NCI-H460 (cell line): ENCODE measurements at regions not wholly inside any gene's neighbourhood (a gene's known extent, or its start where the extent isn't known, plus 50 kb on each side); places are given as distances from the start of the nearest gene placed in this dataset.
A peak's percentile ranks its signal among the peaks of the same experiment; 100 is the strongest.
"Not testable (repeated sequence)": the region's sequence is repeated elsewhere in the genome, so short reads cannot be mapped to it uniquely, and the experiment has no call there.

Experiments
- DNase-seq: peaks from one replicate; pipeline ENCODE4 v3.0.0-alpha.2; 2016; ENCODE audit warnings: low read depth; ENCODE audit errors: extremely low read depth

- DNase-seq: no peak
Measured at GRCh38 chr21:28385845-28386244, 606.8 kb downstream of the LTN1 start.

GRCh38 chr21:28381000-28381745, 611.5 kb downstream of the LTN1 start:
- not testable (repeated sequence) for DNase-seq

DNA sequence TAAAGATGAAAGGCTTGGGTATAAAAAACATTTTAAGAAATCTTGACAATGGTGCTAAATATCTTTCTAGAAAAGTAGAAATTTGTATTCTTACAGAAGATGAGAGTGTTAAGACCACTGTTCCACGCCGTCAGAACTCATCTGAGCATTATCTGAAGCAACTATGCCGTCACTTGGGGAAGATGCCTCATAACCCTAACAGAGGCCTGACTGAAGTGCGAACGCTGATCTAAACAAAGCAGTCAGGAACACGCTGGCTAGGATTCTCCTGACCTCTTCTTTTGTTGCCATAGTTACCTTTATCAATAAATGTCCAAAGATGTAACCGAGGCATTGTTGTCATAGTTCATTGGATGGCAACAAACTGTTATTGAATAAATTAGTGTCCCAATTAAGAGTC, 612.4 kb downstream of the LTN1 start:
- DNase-seq: no peak

DNA sequence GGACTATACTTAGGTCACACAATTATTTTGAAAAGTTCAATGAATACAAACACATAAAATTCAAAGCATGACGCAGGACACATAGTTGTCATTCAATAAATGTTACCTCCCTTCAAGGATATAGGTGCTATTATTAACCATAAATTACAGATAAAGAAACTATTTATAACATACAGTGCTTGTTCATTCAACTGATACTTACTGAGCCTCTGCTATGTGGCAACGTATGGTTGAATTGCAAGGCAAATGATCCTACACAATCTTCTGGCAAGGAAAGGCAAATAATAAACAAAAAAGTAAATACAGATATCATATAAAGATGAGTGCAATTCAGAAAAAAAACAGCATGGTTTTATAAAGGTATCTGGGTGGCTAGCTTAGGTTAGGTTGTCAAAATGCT, 614.7 kb downstream of the LTN1 start:
- DNase-seq: no peak

- DNase-seq: no peak
Measured at GRCh38 chr21:28375708-28376385, 616.8 kb downstream of the LTN1 start.

- no peak for DNase-seq
Measured at GRCh38 chr21:28374881-28375280, 617.8 kb downstream of the LTN1 start.

GRCh38 chr21:28371713-28372112, 621.0 kb downstream of the LTN1 start:
- no peak for DNase-seq

DNA sequence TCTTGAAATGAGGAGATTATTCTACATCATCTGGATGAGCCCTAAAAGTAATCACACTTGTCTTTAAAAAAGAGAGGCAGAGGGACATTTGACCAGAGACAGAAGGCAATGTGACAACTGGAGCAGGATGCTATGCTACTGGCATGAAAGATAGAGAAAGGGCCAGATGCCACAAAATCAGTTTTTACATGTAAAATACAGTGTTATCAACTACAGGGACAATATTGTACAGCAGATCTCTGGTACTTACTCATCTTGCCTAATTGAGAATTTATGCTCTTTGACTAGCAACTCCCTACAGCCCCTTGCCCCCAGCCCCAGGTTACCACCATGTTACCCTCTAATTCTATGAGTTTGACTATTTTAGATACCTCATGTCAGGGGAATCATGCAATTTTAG, 633.4 kb downstream of the LTN1 start:
- DNase-seq: no peak

DNA sequence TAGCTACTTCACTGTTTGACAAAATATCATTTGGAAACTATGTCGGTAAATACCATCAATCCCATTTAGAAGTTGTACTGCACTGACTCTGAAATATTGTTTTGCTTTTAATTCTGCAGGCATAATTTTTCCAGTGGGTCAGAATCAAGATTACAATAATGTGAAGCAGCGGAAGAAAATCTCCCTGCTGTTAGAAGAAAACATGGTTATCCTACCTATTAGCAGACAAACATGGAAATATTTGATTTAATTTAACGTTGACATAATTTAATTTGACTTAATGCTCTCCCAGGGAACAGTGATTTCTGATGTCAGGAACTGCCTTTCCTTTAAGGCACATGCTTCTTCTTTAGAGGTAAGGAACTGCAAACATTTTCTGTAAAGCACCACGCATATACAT, 634.0 kb downstream of the LTN1 start:
- no peak for DNase-seq

DNA sequence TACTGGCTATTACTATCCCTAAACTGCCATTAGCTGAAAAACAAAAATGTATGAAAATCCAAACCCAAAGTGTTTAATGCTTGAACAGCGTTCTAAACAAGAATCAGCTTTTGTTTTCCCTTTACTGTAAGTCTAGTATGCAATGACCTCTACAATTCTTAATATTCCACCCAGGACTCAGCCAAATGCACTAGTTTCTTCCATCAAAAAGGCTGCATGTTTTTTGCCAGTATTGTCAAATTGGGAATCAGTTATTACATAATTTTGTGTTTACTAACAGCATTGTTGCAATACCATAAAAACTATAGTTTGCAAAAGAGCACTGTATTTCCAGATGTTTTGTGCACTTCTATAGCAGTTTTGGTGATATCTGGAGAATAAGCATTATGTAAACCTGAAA, 634.5 kb downstream of the LTN1 start:
- DNase-seq: no peak

DNA sequence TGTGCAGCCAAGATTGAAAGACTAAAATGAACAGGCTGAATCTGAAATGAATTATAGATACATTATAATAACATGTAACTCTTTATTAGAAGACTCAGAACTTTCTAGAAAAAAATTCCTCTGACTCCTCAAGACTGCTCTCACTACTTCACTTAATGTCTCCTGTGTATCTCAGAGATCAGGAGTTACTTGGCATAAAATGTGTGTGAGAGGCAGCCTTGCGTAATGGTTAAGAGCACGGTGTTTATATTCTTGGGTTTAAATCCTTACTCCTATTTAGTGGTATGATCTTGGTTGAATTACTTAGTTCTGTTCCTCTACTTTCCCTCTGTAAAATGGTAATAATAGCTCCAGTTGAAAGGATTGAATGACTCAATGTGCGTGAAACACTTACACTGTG, 634.9 kb downstream of the LTN1 start:
- DNase-seq: no peak

DNA sequence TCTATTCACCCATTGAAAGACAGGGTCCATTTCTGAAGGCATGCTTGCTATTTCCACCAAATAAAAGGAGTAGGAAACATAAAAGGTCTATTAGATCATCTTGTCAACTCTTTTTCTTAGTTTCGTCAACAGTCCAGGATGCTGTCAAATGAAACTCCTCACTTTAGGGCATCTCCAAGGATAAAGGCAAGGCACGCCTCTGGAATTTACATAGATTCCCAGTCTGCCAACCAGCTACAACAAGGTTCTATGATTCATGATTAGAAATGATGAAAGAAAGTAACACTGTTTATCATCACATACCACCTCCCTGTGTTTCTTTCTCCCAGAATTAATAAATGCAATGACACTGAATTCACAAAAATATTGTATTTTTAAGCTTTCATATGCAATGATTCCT, 636.3 kb downstream of the LTN1 start:
- DNase-seq: no peak

DNA sequence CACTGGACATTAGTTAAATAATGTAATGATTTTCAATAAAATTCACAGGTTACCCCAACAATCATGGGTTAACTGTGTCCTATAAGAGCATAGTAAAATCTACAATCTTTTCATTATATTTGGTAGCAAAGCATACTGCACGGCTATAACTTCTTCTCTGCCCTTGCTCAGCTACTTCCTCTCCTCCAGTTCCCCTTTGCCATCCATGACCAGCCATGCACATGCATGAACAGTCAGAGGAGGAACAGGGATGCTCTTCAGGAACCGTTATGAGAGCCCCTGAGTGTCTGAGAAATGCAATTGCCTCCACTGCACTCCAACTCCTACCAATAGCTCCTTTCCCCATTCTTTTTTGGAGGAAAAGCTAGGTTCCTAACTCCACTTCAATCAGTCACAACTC, 646.7 kb downstream of the LTN1 start:
- no peak for DNase-seq

- no peak for DNase-seq
Measured at GRCh38 chr21:28344985-28345384, 647.7 kb downstream of the LTN1 start.

- DNase-seq: no peak
Measured at GRCh38 chr21:28342212-28342810, 650.4 kb downstream of the LTN1 start.

DNA sequence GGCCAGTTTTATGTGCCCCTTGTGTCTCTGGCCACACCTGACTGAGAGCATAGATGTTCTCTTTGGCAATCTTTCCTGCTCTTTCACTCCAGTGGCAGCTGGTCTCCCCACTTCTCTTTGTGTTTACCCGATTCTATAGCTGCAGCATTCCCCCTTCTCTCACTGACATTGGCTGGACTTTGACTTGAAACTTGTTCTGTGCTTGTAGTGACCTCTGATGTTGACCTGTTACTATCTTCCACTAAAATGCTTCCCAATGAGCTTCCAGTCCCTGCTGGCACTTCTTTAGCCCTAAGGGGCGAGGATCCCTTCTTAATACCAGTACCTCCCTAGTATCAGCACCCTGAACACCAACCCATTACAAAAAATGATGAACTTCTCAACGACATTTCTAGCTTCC, 653.3 kb downstream of the LTN1 start:
- DNase-seq: no peak

- DNase-seq: no peak
Measured at GRCh38 chr21:28338701-28339305, 653.9 kb downstream of the LTN1 start.

DNA sequence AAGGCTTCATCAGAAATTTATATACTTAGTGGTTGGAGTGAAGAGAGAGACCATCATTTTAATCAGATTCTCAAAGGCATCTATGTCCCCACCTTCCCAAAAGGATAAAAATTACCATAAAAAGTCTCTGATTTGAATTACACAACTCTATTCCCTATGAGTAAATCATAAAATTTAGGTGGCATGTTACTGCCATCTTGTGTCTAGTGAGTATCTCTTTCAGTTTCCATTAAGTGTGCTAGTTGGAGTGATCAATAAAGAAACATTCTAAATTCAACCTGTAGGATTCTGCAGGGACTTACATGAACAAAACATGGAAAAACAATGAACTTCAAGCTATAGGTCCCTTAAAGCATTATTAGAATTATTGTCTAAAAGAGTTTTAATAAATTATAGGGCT, 655.4 kb downstream of the LTN1 start:
- DNase-seq: peak; percentile 46

- DNase-seq: peak; percentile 30
Measured at GRCh38 chr21:28336314-28336713, 656.4 kb downstream of the LTN1 start.

DNA sequence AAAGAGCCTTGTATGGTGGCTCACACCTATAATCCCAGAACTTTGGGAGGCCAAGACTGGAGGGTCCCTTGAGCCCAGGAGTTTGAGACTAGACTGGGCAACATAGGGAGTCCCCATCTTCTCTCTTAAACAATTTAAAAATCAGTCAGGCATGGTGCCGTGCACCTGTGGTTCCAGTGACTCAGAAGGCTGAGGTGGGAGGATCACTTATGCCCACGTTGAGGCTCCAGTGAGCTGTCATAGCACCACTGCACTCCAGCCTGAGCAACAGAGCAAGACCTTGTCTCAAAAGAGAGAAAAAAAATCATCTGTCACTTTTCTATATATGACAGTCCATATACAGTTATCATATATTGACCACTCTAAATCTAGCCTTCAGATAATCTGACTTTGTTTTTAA, 658.3 kb downstream of the LTN1 start:
- DNase-seq: no peak

DNA sequence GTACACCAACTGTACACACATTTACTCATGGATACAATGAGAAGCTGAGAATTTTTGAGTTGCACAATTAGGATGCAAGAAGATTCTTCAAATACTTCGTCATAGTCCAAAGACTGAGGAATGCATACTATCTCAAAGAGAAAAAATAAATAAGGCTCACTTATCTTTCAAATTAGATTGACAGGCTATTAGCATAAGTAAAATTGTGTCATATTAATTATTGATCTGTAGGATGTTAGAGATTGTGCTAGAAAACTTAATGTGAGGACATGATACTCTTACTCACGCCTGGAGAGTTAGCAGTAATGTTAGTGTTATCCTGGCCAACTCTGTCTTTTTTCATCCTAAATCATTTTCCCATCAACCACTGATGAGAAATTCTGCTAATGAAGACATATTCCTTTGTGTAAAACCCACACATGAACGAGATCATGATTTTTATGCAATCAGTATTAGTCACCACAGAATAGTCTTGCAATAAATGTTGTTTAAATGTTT, 659.0 kb downstream of the LTN1 start:
- no peak for DNase-seq

GRCh38 chr21:28332796-28333195, 659.9 kb downstream of the LTN1 start:
- DNase-seq: no peak
